ENCODE measurements at regions not wholly inside any gene's neighbourhood (a gene's known extent, or its start where the extent isn't known, plus 50 kb on each side); places are given as distances from the start of the nearest gene placed in this dataset.
"Not testable (repeated sequence)": the region's sequence is repeated elsewhere in the genome, so short reads cannot be mapped to it uniquely, and the experiment has no call there.

GRCh38 chr7:135872861-135873260 is 104.3 kb downstream of the MTPN start:
- H4K20me1 ChIP-seq (replicated peaks in 1 of 2; ENCODE audit: control insufficient read depth in 1 of 2, insufficient read depth in 2 of 2, low read length in 2 of 2); H3K9me3 ChIP-seq (ENCODE audit: insufficient read depth in 2 of 2, low read depth in 1 of 2, low read length in 1 of 2); H2BK15ac ChIP-seq (ENCODE audit: low read length); H2AFZ ChIP-seq (ENCODE audit: low read length); H4K91ac ChIP-seq (replicated peaks; ENCODE audit: insufficient read length, low read length); H3K9ac ChIP-seq (replicated peaks in 1 of 4; ENCODE audit: extremely low read depth in 1 of 4, low read depth in 3 of 4, low read length in 3 of 4); DNase-seq (ENCODE audit: low read depth in 1 of 2, low spot score in 2 of 2); FAIRE-seq; H3K4me3 ChIP-seq (ENCODE audit: extremely low read depth in 1 of 4, insufficient read depth in 2 of 4, low read depth in 3 of 4, low read length in 4 of 4); H3K79me2 ChIP-seq (ENCODE audit: control insufficient read depth in 1 of 2, insufficient read depth in 2 of 2, low read length in 2 of 2); POLR2A ChIA-PET (ENCODE audit: partially characterized antibody); H2BK12ac ChIP-seq (ENCODE audit: low read depth, low read length); H2BK5ac ChIP-seq (ENCODE audit: low read depth, low read length); H3K79me1 ChIP-seq (ENCODE audit: low read depth, low read length); H3K18ac ChIP-seq (ENCODE audit: extremely low read depth, low read length); H3K4ac ChIP-seq (replicated peaks; ENCODE audit: insufficient read length, low read depth, low read length); H3K14ac ChIP-seq (ENCODE audit: insufficient read length); H3K23me2 ChIP-seq (ENCODE audit: low read depth, low read length); H4K5ac ChIP-seq (ENCODE audit: insufficient read length, low read depth, low read length); H3K56ac ChIP-seq (replicated peaks; ENCODE audit: insufficient read length, low read depth, low read length); H3K4me2 ChIP-seq (ENCODE audit: insufficient read depth in 1 of 2, low read depth in 2 of 2, low read length in 2 of 2); H2BK120ac ChIP-seq (replicated peaks; ENCODE audit: low read depth, low read length); H3K27ac ChIP-seq (ENCODE audit: low read depth, low read length); H3K4me1 ChIP-seq (replicated peaks in 1 of 4; ENCODE audit: control insufficient read depth in 3 of 4, insufficient read depth in 4 of 4, low read length in 3 of 4); H2AK5ac ChIP-seq (ENCODE audit: low read depth, low read length); H3K27me3 ChIP-seq (replicated peaks in 1 of 4; ENCODE audit: control insufficient read depth in 3 of 4, extremely low read depth in 1 of 4, insufficient read depth in 3 of 4, low read length in 3 of 4); CTCF ChIA-PET (ENCODE audit: partially characterized antibody); H3K23ac ChIP-seq (ENCODE audit: insufficient read length); H2BK20ac ChIP-seq (ENCODE audit: low read length); H3K36me3 ChIP-seq (ENCODE audit: control insufficient read depth in 2 of 4, insufficient read depth in 4 of 4, low read length in 3 of 4); H4K8ac ChIP-seq (ENCODE audit: extremely low read depth, insufficient read depth, low read length): not testable (repeated sequence)
- 86% methylated on average over 2 of the region's 4 CpGs; no CpG with 5 or more reads in 1 of the 2 experiments for whole genome bisulfite sequencing, 2 experiments (ENCODE audit: extremely low coverage in 1 of 2, insufficient coverage in 1 of 2, insufficient read length in 1 of 2, insufficient replicate concordance in 2 of 2, low coverage in 1 of 2, low lambda C conversion rate in 2 of 2, missing lambda C conversion rate in 1 of 2)

All from H1 (cell line).